Coronary artery (tissue), 2 donors: ENCODE measurements at regions not wholly inside any gene's neighbourhood (a gene's known extent, or its start where the extent isn't known, plus 50 kb on each side); places are given as distances from the start of the nearest gene placed in this dataset.

Experiments used
- DNase-seq: peaks from one replicate; pipeline ENCODE4 v3.0.0-alpha.2; 2017; ENCODE audit warnings: low spot score
- H3K27ac ChIP-seq, 2 donors: fragments of 200-600 bp; sonication (generic); one replicate each; pipeline ENCODE4 v1.5.1; 2016 to 2019
- H3K4me3 ChIP-seq: fragments of 200-600 bp; sonication (generic); 2 replicates; pipeline ENCODE4 v1.5.1; 2016; ENCODE audit warnings: mild to moderate bottlenecking, moderate library complexity
- CTCF ChIP-seq: fragments of 200-600 bp; sonication (generic); IDR thresholded peaks from one replicate; pipeline ENCODE4 v1.5.1; 2019; ENCODE audit warnings: antibody characterized with exemption

GRCh38 chr13:88526186-88526852 lies 855.1 kb downstream of the SLITRK5 start:
- DNase-seq: no peak
- H3K27ac ChIP-seq: no peak overlapping the region
- no peak for TF ChIP-seq CTCF
- no peak overlapping the region for H3K4me3 ChIP-seq

GRCh38 chr13:88526853-88527215 lies 855.7 kb downstream of the SLITRK5 start:
- TF ChIP-seq CTCF: no peak
- H3K27ac ChIP-seq: no peak overlapping the region
- no peak overlapping the region for H3K4me3 ChIP-seq
- no peak for DNase-seq

GRCh38 chr13:88541994-88542393 lies 870.8 kb downstream of the SLITRK5 start:
- no peak overlapping the region for H3K27ac ChIP-seq
- TF ChIP-seq CTCF: no peak
- no peak overlapping the region for H3K4me3 ChIP-seq
- DNase-seq: no peak

- Histone ChIP-seq H3K4me3 (no peak overlapping the region), H3K27ac (no peak overlapping the region)
- no peak for TF ChIP-seq CTCF
- DNase-seq: no peak
These were observed 873.7 kb downstream of the SLITRK5 start for GRCh38 chr13:88544836-88545235.

GRCh38 chr13:88552966-88553365 lies 881.8 kb downstream of the SLITRK5 start:
- no peak for TF ChIP-seq CTCF
- DNase-seq: no peak
- no peak overlapping the region for H3K27ac ChIP-seq

GRCh38 chr13:88565566-88565965 lies 894.4 kb downstream of the SLITRK5 start:
- no peak for TF ChIP-seq CTCF
- H3K4me3 ChIP-seq: no peak overlapping the region
- no peak for DNase-seq
- no peak overlapping the region for H3K27ac ChIP-seq

More at GRCh38 chr13:88552966-88553365, 881.8 kb downstream of the SLITRK5 start:
- H3K4me3 ChIP-seq: no peak overlapping the region

- no peak overlapping the region for H3K27ac ChIP-seq
- H3K4me3 ChIP-seq: no peak overlapping the region
- DNase-seq: no peak
- TF ChIP-seq CTCF: no peak
These were observed 914.7 kb downstream of the SLITRK5 start for GRCh38 chr13:88585861-88586260.
